Urinary bladder (tissue), 3 donors: ENCODE measurements at regions not wholly inside any gene's neighbourhood (a gene's known extent, or its start where the extent isn't known, plus 50 kb on each side); places are given as distances from the start of the nearest gene placed in this dataset.

Source experiments
- DNase-seq: peaks from one replicate; pipeline ENCODE4 v3.0.0-alpha.2; 2015; ENCODE audit errors: extremely low spot score
- H3K27ac ChIP-seq: one replicate; pipeline ENCODE4 v1.5.1; 2013; ENCODE audit warnings: low read depth, mild to moderate bottlenecking, moderate library complexity
- H3K36me3 ChIP-seq: one replicate; pipeline ENCODE4 v1.6.1; 2013; ENCODE audit warnings: mild to moderate bottlenecking, moderate library complexity; ENCODE audit not compliant: insufficient read depth
- H3K4me1 ChIP-seq: one replicate; pipeline ENCODE4 v1.6.1; 2013; ENCODE audit warnings: mild to moderate bottlenecking, moderate library complexity; ENCODE audit not compliant: insufficient read depth
- H3K4me3 ChIP-seq: one replicate; pipeline ENCODE4 v1.5.1; 2013; ENCODE audit warnings: low read depth, low read length
- WGBS: extraction: QIAGEN DNeasy Blood & Tissue Kit; methylation state at CpG from one replicate; pipeline ENCODE4 v1.1.7; 2013; 5-methylcytosine and 5-hydroxymethylcytosine counted together
- donor health status: healthy with polysubstance abuse.
- donor health status: healthy.

- Histone ChIP-seq H3K27ac (no peak overlapping the region), H3K4me1 (no peaks in the 10 kb centered on the region), H3K36me3 (no peaks in the 10 kb centered on the region), H3K4me3 (no peak overlapping the region)
- no peak for DNase-seq
- WGBS: 75% methylated on average over 6 of the region's 6 CpGs
Observed at GRCh38 chr11:128349650-128350299, 237.6 kb downstream of the ETS1 start.

GRCh38 chr11:128346804-128347203 is 240.6 kb downstream of the ETS1 start:
- no peaks in the 10 kb centered on the region for H3K36me3 ChIP-seq
- DNase-seq: no peak
- no peak overlapping the region for H3K27ac ChIP-seq
- no peaks in the 10 kb centered on the region for H3K4me1 ChIP-seq
- H3K4me3 ChIP-seq: no peak overlapping the region
- WGBS: 64% methylated on average over 3 of the region's 3 CpGs

GRCh38 chr11:128345316-128345715 is 242.0 kb downstream of the ETS1 start:
- H3K4me3 ChIP-seq: no peak overlapping the region
- no peaks in the 10 kb centered on the region for H3K4me1 ChIP-seq
- WGBS: 91% methylated on average over 3 of the region's 3 CpGs
- H3K27ac ChIP-seq: no peak overlapping the region
- no peaks in the 10 kb centered on the region for H3K36me3 ChIP-seq
- DNase-seq: no peak

GRCh38 chr11:128343870-128344269 is 243.5 kb downstream of the ETS1 start:
- DNase-seq: no peak
- Histone ChIP-seq H3K4me3 (no peak overlapping the region), H3K27ac (no peak overlapping the region), H3K36me3 (no peaks in the 10 kb centered on the region), H3K4me1 (no peaks in the 10 kb centered on the region)
- WGBS: 88% methylated on average over 4 of the region's 4 CpGs

- 70% methylated on average over 2 of the region's 2 CpGs for WGBS
- Histone ChIP-seq H3K27ac (no peak overlapping the region), H3K4me1 (no peaks in the 10 kb centered on the region), H3K36me3 (no peaks in the 10 kb centered on the region), H3K4me3 (no peak overlapping the region)
- no peak for DNase-seq
Observed at GRCh38 chr11:128343135-128343514, 244.2 kb downstream of the ETS1 start.

GRCh38 chr11:128342511-128343134 is 244.7 kb downstream of the ETS1 start:
- no peaks in the 10 kb centered on the region for H3K36me3 ChIP-seq
- H3K4me3 ChIP-seq: no peak overlapping the region
- H3K27ac ChIP-seq: no peak overlapping the region
- no peaks in the 10 kb centered on the region for H3K4me1 ChIP-seq
- WGBS: 72% methylated on average over 7 of the region's 7 CpGs
- no peak for DNase-seq

- Histone ChIP-seq H3K27ac (no peak overlapping the region), H3K4me3 (no peak overlapping the region), H3K36me3 (no peaks in the 10 kb centered on the region), H3K4me1 (no peaks in the 10 kb centered on the region)
- WGBS: 77% methylated on average over 22 of the region's 22 CpGs
- DNase-seq: no peak
Observed at GRCh38 chr11:128341280-128342248, 245.8 kb downstream of the ETS1 start.

GRCh38 chr11:128339792-128340191 is 247.6 kb downstream of the ETS1 start:
- Histone ChIP-seq H3K4me3 (no peak overlapping the region), H3K36me3 (no peaks in the 10 kb centered on the region), H3K4me1 (no peaks in the 10 kb centered on the region), H3K27ac (no peak overlapping the region)
- WGBS: 84% methylated on average over 6 of the region's 6 CpGs
- no peak for DNase-seq

GRCh38 chr11:128338811-128339210 is 248.5 kb downstream of the ETS1 start:
- no peak overlapping the region for H3K27ac ChIP-seq
- no peak for DNase-seq
- H3K4me1 ChIP-seq: no peaks in the 10 kb centered on the region
- no peak overlapping the region for H3K4me3 ChIP-seq
- no peaks in the 10 kb centered on the region for H3K36me3 ChIP-seq
- WGBS: 98% methylated on average over 3 of the region's 3 CpGs

GRCh38 chr11:128336203-128336602 is 251.2 kb downstream of the ETS1 start:
- Histone ChIP-seq H3K27ac (no peak overlapping the region), H3K4me1 (no peaks in the 10 kb centered on the region), H3K36me3 (no peaks in the 10 kb centered on the region), H3K4me3 (no peak overlapping the region)
- 52% methylated on average over 6 of the region's 6 CpGs for WGBS
- DNase-seq: no peak

GRCh38 chr11:128335729-128336128 is 251.6 kb downstream of the ETS1 start:
- H3K4me3 ChIP-seq: no peak overlapping the region
- 92% methylated on average over 10 of the region's 10 CpGs for WGBS
- H3K27ac ChIP-seq: peak overlapping the region; percentile 30
- no peaks in the 10 kb centered on the region for H3K4me1 ChIP-seq
- DNase-seq: no peak
- no peaks in the 10 kb centered on the region for H3K36me3 ChIP-seq

- H3K4me1 ChIP-seq: no peaks in the 10 kb centered on the region
- H3K27ac ChIP-seq: no peak overlapping the region
- no peaks in the 10 kb centered on the region for H3K36me3 ChIP-seq
- H3K4me3 ChIP-seq: no peak overlapping the region
- 68% methylated on average over 12 of the region's 12 CpGs for WGBS
- DNase-seq: no peak
Observed at GRCh38 chr11:128334311-128335044, 252.9 kb downstream of the ETS1 start.

GRCh38 chr11:128331317-128331716 is 256.0 kb downstream of the ETS1 start:
- peaks cover 1% of the 10 kb centered on the region for H3K4me1 ChIP-seq
- WGBS: 75% methylated on average over 3 of the region's 3 CpGs
- DNase-seq: no peak
- no peaks in the 10 kb centered on the region for H3K36me3 ChIP-seq
- H3K4me3 ChIP-seq: no peak overlapping the region
- H3K27ac ChIP-seq: no peak overlapping the region
